HG03097 (cell line): ENCODE measurements at regions not wholly inside any gene's neighbourhood (a gene's known extent, or its start where the extent isn't known, plus 50 kb on each side); places are given as distances from the start of the nearest gene placed in this dataset.
A peak's percentile ranks its signal among the peaks of the same experiment; 100 is the strongest.

Experiments used
- ATAC-seq: cut with Tn5 transposase; IDR thresholded peaks from one replicate; pipeline ENCODE4 v1.9.1; 2021; ENCODE audit not compliant: unreplicated experiment, low FRiP score

GRCh38 chr1:195326325-195326724 is 1281.9 kb downstream of the KCNT2 start:
- ATAC-seq, result no peak

GRCh38 chr1:195325181-195325580 is 1283.1 kb downstream of the KCNT2 start:
- no peak for ATAC-seq

- ATAC-seq, result no peak
Observed at GRCh38 chr1:195306281-195306680, 1302.0 kb downstream of the KCNT2 start.

- ATAC-seq, result no peak
Observed at GRCh38 chr1:195294911-195295310, 1313.3 kb downstream of the KCNT2 start.

- no peak for ATAC-seq
Observed at GRCh38 chr1:195278644-195279043, 1329.6 kb downstream of the KCNT2 start.

GRCh38 chr1:195275710-195276109 is 1332.5 kb downstream of the KCNT2 start:
- ATAC-seq, result no peak

- no peak for ATAC-seq
Observed at GRCh38 chr1:195251900-195252299, 1356.3 kb downstream of the KCNT2 start.

- ATAC-seq, result no peak
Observed at GRCh38 chr1:195243492-195243891, 1364.7 kb downstream of the KCNT2 start.

GRCh38 chr1:195241066-195241465 is 1367.2 kb downstream of the KCNT2 start:
- no peak for ATAC-seq

GRCh38 chr1:195238313-195238712 is 1369.9 kb downstream of the KCNT2 start:
- ATAC-seq, result no peak

- no peak for ATAC-seq
Observed at GRCh38 chr1:195236991-195237889, 1371.0 kb downstream of the KCNT2 start.

GRCh38 chr1:195218428-195219212 is 1389.6 kb downstream of the KCNT2 start:
- no peak for ATAC-seq

GRCh38 chr1:195202241-195202640 is 1406.0 kb downstream of the KCNT2 start:
- ATAC-seq, result no peak

GRCh38 chr1:195200772-195201171 is 1407.5 kb downstream of the KCNT2 start:
- no peak for ATAC-seq

GRCh38 chr1:195197116-195197515 is 1411.1 kb downstream of the KCNT2 start:
- no peak for ATAC-seq

GRCh38 chr1:195195423-195196057 is 1412.7 kb downstream of the KCNT2 start:
- ATAC-seq, result peak; percentile 98

GRCh38 chr1:195193134-195193533 is 1415.1 kb downstream of the KCNT2 start:
- ATAC-seq, result no peak

GRCh38 chr1:195188821-195189220 is 1419.4 kb downstream of the KCNT2 start:
- ATAC-seq, result no peak

- no peak for ATAC-seq
Observed at GRCh38 chr1:195186544-195186943, 1421.7 kb downstream of the KCNT2 start.

GRCh38 chr1:195185736-195186135 is 1422.5 kb downstream of the KCNT2 start:
- no peak for ATAC-seq

GRCh38 chr1:195185321-195185720 is 1422.9 kb downstream of the KCNT2 start:
- no peak for ATAC-seq
